GM10266 (cell line): ENCODE measurements at regions not wholly inside any gene's neighbourhood (a gene's known extent, or its start where the extent isn't known, plus 50 kb on each side); places are given as distances from the start of the nearest gene placed in this dataset.

ENCODE experiments used
- DNase-seq: peaks from one replicate; pipeline ENCODE4 v3.0.0; 2012; ENCODE audit errors: extremely low spot score
- TF ChIP-seq, protein P1 (sequence below): IDR thresholded peaks from 2 replicates; pipeline ENCODE4 v1.5.1; 2012; ENCODE audit warnings: mild to moderate bottlenecking, low read depth; ENCODE audit not compliant: control insufficient read depth, insufficient read depth; ENCODE audit errors: missing control alignments

DNA sequence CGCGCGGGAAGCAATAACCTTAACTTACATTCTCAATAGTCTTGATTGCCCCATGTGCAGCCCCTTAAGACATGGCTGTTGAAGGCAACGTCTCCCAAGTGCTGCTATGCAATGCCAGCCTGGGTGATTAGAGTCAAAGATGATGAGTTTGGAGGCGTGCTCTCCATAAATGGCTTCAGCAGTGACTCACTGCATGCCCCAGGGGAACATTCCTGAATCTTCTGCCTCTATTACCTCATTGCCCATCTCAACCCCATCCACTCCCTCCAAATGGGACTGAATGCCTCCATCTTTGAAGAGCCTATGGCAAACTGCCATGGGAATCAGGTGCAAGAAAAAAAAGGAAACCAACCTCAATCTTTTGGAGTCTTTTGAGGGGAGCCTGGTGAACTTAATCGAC lies 282.8 kb downstream of the SNX10 start:
- no peak for DNase-seq
- TF ChIP-seq, protein P1, sequence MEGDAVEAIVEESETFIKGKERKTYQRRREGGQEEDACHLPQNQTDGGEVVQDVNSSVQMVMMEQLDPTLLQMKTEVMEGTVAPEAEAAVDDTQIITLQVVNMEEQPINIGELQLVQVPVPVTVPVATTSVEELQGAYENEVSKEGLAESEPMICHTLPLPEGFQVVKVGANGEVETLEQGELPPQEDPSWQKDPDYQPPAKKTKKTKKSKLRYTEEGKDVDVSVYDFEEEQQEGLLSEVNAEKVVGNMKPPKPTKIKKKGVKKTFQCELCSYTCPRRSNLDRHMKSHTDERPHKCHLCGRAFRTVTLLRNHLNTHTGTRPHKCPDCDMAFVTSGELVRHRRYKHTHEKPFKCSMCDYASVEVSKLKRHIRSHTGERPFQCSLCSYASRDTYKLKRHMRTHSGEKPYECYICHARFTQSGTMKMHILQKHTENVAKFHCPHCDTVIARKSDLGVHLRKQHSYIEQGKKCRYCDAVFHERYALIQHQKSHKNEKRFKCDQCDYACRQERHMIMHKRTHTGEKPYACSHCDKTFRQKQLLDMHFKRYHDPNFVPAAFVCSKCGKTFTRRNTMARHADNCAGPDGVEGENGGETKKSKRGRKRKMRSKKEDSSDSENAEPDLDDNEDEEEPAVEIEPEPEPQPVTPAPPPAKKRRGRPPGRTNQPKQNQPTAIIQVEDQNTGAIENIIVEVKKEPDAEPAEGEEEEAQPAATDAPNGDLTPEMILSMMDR: no peak

DNA sequence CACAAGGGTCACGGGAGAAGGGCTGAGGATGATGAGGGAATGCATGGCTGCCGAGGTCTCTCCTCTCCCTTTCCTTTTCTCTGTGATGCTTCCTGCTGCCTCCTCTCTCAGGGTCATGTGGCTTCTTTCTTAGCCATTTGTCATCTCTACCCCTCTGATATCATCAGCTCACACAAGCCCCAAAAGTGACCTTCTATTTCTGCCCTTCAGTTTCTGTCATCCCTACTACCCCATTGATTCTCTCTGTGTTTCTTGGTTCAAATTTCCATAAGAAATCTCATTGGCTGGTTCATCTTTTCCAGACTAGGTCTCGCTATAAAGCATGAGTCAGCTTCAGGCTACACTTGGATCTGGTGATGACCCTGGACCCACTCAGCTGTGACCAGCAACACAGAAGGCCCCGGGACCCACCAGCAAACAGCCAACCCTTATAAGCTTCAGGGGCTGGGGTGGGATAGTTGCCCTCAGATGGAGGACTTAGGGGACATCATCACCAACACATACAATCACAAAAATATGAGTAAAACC lies 284.3 kb downstream of the SKAP2 start:
- TF ChIP-seq, protein P1: no peak
- no peak for DNase-seq

DNA sequence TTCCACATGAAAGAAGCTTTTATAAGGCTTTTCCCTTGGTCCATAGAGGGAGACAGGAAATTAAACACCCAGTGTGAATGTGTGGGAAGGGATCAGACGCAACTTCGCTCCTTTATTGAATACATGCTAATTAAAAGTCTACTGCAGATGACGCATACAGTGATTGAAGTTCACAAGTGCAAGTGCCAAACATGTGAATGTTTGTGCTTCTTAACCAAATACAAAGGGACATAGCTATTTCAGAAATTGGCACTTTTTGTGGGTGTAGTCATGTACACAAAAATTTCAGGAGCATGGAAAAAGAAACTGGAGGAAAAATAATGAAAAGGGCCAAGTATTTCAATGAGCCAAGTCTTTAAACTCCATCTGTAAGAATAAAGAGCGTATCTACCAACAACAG lies 283.7 kb downstream of the SKAP2 start:
- TF ChIP-seq, protein P1: no peak
- DNase-seq: no peak

DNA sequence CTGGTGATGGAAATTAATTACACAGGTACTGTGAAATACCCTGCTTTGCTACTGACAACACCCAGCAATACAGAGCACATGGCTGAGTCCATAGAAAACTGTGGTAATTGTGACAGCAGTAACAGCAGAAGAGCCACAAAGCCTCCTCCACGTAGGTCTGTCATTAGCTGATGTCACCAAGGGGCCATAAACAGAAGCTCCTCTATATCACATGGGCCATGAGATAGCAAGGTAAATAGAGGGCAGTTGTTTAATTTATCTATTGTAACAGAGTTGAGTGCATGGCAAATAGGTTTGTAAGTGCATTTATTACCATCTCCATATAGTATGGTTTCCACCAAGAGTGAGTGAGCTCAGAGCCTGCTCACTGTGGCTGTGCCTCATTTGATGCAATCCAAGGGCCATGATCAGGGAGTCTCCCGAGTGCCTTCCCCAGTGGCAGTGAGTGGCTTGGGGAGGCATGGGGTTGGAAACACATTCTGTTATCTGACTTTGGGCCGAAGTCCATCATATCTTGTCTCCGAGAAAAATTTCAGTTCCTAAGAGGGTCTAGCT lies 281.2 kb downstream of the SKAP2 start:
- DNase-seq: no peak
- TF ChIP-seq, protein P1: no peak

DNA sequence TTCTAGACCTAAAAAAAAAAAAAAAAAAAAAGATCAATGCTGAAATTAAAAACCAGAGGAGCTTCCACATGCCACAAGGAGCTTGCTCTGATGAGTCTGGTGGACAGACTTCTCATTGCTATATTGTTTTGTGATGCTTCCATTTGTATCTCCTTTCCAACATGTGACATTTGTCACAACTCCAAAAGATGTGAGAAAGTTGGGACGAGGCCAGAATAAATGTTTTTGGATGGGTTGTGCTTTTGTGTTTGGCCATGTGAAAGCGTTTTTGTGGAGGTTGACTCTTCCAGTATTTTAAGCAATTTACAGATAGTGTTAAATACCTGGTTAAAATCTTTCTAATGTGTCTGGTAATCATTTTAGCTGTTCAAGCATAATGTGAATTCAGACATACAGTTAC lies 280.1 kb downstream of the SKAP2 start:
- TF ChIP-seq, protein P1: no peak

DNA sequence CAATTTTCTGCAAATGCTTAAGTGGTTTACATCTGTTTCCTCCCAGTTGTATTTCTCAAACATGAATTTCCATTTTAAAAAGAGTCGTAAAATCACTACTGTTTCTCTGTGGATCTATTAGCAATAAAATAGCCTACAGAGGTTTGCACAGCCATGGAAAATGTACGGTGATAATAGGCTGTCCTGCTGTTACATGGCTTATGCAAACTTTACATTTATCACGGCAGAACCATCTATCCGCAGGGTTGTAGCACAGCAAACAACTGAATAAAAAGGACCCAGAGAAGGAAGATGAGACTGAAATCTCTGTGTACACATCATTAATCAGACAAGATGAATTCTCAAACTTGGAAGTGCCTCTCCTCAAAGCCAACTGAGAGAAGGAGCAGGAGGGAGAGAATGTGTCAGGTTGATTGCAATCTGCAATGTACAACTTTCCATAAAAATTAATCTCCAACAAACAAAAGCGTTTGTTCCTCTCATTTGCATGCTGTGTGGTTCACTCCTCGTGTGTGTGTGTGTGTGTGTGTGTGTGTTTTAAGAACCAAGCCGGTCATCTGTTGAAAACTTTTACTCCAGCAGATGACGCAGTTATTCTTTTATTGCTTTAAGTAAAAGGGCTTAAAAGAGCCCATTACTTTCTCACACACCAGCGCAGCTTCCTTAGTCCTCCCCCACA lies 279.3 kb downstream of the SKAP2 start:
- no peak for DNase-seq
- TF ChIP-seq, protein P1: no peak

More for the DNA sequence above, 280.1 kb downstream of the SKAP2 start:
- no peak for DNase-seq

DNA sequence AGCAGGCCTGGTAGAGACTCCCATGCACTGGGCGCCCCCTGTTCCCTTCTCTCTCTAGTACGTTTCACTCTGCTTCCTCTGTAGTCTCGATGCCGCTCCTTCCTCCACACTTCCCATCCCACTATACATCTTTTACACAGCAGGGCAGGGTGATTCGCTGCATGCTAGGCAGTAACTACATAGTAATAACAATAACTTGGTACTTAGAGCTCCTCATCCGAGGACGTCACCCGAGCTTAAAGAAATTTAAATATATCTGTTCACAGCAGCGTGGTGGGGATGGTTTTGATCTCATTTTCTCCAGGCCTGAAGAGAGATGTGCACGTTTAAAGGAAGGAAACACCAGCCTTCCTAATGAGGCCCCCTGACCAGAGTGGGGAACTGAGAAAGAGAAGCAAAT lies 276.9 kb downstream of the SKAP2 start:
- TF ChIP-seq, protein P1: no peak

More for the DNA sequence above, 276.9 kb downstream of the SKAP2 start:
- no peak for DNase-seq
